ENCODE measurements at regions not wholly inside any gene's neighbourhood (a gene's known extent, or its start where the extent isn't known, plus 50 kb on each side); places are given as distances from the start of the nearest gene placed in this dataset.
"Not testable (repeated sequence)": the region's sequence is repeated elsewhere in the genome, so short reads cannot be mapped to it uniquely, and the experiment has no call there.

DNA sequence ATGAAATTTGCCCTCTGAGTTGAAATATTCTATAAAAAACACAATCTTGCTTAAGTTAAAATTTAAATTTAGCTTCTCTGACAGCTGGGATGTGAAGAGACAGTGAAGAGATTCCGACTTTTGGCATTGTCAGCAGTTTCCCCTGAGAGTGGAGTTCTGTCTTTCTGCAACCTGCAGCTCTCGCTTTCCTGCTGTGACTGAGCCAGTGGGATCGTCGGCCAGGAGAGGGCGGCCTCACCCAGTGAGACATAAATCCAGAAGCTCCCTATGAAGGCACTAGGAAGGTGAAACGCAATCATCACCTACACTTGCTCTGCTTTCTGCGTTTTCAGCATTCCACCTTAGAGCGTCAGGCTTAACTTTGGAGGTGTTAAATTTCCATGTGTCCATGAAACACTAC, 75.4 kb upstream of the HNMT start:
- DNase-seq: peak; percentile 14

GRCh38 chr2:137892739-137893138, 71.5 kb upstream of the HNMT start:
- no peak for DNase-seq

- DNase-seq: no peak
These were observed 71.1 kb upstream of the HNMT start for GRCh38 chr2:137893145-137893544.

- DNase-seq: no peak
These were observed 67.8 kb upstream of the HNMT start for GRCh38 chr2:137896467-137896866.

GRCh38 chr2:137897082-137897481, 67.2 kb upstream of the HNMT start:
- DNase-seq: no peak

- no peak for DNase-seq
These were observed 63.7 kb upstream of the HNMT start for GRCh38 chr2:137900421-137901141.

GRCh38 chr2:137910641-137911040, 53.6 kb upstream of the HNMT start:
- peak; percentile 17 for DNase-seq

- no peak for DNase-seq
These were observed 51.9 kb upstream of the HNMT start for GRCh38 chr2:137912371-137912770.

- no peak for DNase-seq
These were observed 51.1 kb upstream of the HNMT start for GRCh38 chr2:137913169-137913568.

DNA sequence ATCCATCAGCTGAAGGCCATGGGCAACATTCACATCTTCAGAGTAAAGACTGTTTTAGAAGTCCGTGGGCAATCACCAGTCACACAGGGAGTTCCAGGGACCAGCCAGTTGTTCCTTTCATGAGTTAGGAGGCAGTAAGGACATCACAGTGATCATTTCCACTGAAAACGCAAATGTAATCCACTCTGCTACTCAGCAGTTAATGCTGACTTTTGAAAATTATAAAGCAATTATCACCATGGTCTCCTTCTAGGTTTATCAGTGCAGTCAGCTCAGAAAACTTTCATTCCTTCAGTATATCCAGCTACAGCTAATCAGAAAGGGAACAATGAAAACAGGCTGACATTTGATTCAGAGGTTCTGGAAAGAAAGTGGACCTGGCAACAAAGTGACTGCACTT, 50.6 kb upstream of the HNMT start:
- not testable (repeated sequence) for DNase-seq
